HEK293T (cell line): ENCODE measurements at regions not wholly inside any gene's neighbourhood (a gene's known extent, or its start where the extent isn't known, plus 50 kb on each side); places are given as distances from the start of the nearest gene placed in this dataset.

Experiments used
- BHLHE40 ChIP-seq: fragments of 450-650 bp; IDR thresholded peaks from 2 replicates; pipeline ENCODE4 v1.6.1; 2016; ENCODE audit warnings: mild to moderate bottlenecking, moderate library complexity, borderline replicate concordance
- FOXA1 ChIP-seq: fragments of 450-650 bp; IDR thresholded peaks from 2 replicates; pipeline ENCODE4 v1.6.1; 2016; ENCODE audit warnings: mild to moderate bottlenecking
- FOXK2 ChIP-seq: fragments of 450-650 bp; IDR thresholded peaks from 2 replicates; pipeline ENCODE4 v1.6.1; 2016; ENCODE audit warnings: mild to moderate bottlenecking
- FOXM1 ChIP-seq: fragments of 450-650 bp; IDR thresholded peaks from 2 replicates; pipeline ENCODE4 v1.6.1; 2017; ENCODE audit warnings: mild to moderate bottlenecking, borderline replicate concordance
- L3MBTL2 ChIP-seq: fragments of 450-650 bp; conservative IDR thresholded peaks from 2 replicates; pipeline ENCODE4 v1.6.1; 2016; ENCODE audit warnings: mild to moderate bottlenecking
- SUZ12 ChIP-seq: fragments of 450-650 bp; IDR thresholded peaks from 2 replicates; pipeline ENCODE4 v1.6.1; 2016; ENCODE audit warnings: mild to moderate bottlenecking
- TF ChIP-seq, protein P1 (sequence below): fragments of 450-650 bp; IDR thresholded peaks from 2 replicates; pipeline ENCODE4 v1.6.1; 2016

- TF ChIP-seq FOXA1 (no peak), L3MBTL2 (no peak), FOXK2 (no peak), FOXM1 (no peak), SUZ12 (no peak), BHLHE40 (no peak)
- TF ChIP-seq, protein P1, sequence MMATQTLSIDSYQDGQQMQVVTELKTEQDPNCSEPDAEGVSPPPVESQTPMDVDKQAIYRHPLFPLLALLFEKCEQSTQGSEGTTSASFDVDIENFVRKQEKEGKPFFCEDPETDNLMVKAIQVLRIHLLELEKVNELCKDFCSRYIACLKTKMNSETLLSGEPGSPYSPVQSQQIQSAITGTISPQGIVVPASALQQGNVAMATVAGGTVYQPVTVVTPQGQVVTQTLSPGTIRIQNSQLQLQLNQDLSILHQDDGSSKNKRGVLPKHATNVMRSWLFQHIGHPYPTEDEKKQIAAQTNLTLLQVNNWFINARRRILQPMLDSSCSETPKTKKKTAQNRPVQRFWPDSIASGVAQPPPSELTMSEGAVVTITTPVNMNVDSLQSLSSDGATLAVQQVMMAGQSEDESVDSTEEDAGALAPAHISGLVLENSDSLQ, result no peak
Measured at GRCh38 chr6:113011801-113012200, 664.7 kb downstream of the RFPL4B start.
